SKM-1 (cell line): ENCODE measurements at regions not wholly inside any gene's neighbourhood (a gene's known extent, or its start where the extent isn't known, plus 50 kb on each side); places are given as distances from the start of the nearest gene placed in this dataset.
A peak's percentile ranks its signal among the peaks of the same experiment; 100 is the strongest.

Experiments used
- DNase-seq: peaks from one replicate; lab custom pipeline; 2025; ENCODE audit not compliant: unreplicated experiment; lab: John Stamatoyannopoulos, UW

DNA sequence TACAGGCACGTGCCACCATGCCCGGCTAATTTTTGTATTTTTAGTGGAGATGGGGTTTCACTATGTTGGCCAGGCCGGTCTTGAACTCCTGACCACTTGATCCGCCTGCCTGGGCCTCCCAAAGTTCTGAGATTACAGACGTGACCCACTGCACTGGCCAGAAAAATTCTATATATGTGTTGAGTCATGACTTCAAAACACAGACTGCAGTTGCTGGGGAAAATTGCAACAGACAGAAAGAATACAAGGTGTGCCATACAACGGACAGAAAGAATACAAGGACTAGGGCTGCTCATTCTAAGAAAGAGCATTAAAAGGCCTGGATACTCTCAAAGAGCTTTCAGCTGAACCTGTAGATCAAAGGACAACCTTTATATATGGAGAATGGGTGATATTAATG is 109.6 kb upstream of the ACSL4 start:
- no peak for DNase-seq

DNA sequence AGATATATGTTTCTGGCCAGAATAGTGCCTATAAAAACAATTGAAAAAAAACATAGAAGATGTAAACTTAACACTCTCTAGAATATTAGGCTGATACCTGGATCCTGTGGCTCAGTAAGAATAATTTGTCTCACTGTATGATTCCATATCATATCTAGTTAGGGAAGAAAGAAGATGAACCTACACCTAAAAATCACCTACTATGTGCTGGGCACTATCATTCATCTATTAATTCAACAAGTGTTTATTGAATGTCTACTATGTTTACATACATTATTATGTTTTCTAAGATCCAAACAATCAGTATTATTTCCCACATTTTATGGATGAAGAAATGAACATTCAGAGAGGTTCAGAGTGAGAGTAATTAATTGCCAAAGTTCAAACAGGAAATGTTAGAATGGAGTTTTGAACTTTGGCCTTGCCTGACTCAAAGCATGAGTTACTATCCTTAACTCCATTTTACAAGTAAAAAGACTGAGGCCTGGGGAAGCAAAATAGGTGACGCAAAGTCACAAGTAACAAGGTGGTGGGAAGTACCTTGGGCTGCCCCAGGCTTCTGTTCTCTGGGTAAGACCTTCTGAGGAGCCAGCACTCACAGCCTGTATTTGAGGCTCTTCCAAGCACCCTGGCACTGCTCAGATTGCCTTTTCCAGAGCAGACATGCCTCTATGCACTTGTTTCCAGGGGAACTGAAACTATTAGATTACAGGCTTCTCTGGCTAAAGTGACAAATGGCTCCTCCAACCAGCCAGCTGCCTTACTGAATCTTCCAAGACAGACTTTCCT is 111.1 kb upstream of the ACSL4 start:
- no peak for DNase-seq

DNA sequence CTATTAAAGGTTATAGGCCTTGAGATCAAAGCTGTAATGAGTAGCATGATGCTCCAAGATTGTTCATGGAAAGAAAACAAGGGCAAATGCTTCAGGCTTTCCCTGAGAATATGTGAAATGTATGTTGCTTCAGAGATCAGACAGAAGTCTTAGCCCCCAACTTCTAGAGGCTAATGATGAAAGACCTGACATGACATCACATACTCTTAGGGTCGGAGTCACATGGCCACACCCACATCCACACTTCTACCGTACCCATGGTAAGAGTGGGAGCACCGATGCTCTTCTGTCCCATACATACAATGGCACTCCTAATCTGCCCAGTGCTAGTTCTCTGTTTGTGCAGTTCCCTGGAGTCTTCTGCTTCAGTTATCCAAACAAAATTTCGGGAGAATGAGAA is 111.9 kb upstream of the ACSL4 start:
- DNase-seq: no peak

DNA sequence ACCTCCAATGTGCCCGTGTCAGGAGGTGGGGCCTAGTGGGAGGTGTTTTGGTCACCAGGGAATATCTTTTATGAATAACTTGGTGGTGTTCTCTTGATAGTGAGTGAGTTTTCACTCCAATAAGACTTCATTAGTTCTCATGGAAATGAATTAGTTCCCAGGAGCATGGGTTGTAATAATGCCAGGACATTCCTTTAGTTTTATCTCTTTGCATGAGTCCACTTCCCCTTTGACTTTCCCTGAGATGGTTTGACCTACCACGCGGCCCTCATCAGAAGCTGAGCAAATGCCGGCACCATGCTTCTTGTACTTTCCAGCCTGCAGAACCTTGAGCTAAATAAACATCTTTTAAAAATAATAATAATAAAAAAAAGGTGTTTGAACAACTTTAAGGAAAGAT is 112.9 kb upstream of the ACSL4 start:
- DNase-seq: no peak

DNA sequence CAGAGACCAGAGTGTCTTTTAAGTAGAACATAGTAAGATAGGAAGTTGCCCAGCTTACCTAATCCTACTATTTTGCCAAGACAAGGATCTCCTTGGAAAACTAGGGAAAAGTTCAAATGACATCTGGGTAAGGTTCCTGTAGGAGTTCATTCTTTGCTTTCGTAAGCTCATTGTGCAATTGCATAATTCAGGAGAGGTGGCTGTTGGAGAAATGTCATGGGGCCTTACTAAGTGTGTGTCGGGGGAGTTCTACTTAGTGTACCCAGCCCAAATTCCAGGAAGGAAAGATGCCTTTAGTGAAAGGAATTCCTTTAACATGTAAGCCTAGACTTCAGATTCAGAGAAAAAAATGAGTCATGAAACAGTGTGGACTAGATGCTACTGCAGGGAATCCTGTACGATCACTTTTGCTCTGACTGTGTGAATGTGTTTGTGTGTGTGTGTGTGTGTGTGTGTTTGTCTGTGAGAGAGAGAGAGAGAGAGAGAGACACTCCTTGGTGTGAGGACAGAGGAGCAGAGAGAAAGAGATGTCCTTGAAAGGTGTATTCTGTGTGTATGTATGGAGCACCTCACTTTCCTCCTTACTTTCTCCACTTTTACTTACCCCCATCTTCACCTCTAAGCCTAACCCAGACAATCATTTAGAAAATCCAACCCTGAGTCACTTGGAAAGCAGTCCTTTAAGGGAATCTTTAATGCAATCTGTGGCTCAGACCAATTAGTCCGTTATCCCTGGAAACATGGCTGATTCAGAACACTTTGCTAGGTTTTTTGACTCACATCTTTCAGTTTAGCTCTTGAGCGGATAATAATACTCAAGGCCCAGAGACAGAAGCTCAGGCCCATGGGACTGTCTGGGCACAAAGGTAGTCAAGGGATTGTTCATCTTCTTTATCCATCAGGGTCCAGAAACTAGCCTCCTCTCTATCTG is 114.5 kb upstream of the ACSL4 start:
- DNase-seq: no peak

DNA sequence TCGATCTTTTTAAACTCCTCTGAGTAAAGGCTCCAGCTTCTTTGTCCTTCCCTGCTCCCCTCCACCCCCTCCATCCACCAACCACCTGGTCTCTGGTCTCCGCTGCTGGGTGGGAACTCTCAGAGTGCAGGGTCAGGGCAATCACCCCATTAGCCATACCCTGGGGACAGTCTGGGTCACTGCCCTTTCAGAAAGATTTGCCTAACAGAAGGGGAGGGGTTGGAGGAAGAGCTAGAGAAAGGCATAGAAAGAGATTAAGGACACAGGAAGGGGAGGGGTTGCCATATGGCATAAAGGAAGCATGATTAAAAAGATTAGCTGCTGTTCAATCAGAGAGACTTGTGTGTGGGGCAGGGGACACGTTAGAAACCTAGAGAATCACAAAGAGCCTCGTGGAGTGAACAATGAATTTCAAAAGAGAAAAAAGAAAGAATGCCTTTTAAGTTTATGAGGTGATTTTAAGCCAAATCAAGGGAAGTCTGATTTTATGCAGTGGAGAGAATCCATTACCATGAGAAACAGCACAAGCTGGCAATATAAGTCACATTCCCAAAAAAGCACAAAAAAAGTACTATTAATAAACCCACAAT is 115.5 kb upstream of the ACSL4 start:
- no peak for DNase-seq

DNA sequence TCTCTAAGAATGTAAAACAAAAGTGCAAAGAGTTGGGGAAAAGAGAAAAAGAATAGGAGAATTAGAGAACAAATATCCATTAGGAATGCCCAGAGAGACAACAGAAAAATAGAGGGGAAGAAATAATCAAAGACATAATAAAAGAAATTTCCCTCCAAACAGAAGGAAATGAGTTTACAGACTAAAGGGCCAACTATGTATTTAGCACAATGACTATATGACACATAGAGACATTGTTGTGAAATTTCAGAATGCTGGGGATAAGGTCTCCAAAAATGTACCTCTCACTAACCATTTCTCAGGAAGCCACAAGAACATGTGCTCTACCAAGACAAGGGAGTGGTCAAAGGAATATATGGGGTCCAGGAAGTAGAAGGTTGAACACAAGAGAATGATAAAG is 121.0 kb upstream of the ACSL4 start:
- DNase-seq: no peak

DNA sequence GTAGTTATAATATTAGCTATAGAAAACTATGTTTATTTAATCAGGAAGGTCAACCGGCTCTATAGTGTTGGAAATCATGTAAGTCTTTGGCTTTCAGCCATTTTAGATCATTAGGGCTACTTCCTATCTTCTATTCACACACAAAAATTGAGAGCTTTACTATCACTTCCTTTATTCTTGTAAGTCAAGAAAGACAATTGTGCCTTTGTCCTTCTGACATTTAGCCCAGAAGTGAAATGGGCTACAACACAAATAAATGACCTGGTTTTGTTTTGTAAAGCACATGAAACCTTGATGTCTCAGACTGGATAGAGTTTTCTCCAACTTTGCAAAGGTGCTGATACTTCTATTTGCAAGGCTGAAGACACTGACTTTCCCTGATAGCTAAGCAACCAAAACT is 122.4 kb upstream of the ACSL4 start:
- no peak for DNase-seq

DNA sequence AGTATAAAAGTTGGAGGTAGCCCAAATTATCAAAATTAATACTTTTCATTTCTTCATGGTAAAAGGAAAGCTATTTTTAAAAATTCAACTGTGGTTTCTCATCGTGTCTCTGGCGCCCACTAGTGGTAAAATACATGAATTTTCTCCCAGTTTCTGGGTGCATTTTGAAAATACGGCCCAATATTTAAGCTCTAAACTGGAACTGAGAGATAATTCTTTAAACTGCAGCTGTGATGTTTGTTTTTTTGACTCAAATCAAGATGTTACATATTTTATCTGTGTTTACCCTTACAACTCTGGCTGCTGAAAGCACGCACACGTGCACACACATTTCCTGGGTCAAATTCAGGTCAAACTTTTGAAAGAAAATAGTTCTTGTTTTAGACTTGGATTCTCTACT is 123.9 kb upstream of the ACSL4 start:
- DNase-seq: peak; percentile 13

DNA sequence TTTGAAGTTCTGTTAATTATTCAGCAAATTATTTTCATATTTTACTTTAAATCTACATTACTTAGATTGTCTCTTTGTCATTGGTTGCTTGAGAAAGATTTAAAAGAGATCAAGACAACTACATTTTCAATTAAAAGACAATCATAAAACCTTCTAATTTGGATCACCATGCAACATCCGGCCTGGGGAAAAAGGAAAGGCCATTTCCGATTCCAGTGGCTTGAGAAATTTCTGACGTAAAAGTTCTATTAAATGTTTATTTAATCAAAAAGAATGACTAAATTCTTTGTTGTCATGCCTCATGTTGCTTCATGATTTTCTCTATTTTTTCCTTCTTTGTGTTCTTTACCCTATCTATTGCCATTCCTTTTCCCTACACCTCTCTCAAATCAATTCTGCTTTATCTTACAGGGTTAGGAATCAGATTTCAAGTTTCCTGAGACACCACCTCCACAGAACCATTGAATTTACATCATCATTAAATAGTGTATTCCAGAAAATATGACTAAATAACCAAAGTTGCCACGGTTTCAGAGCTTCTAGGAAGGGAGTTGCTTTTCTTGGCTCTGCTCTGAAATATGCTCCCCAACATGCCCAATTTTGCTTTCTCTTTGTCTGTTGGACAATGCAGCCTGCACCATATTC is 124.6 kb upstream of the ACSL4 start:
- DNase-seq: no peak

DNA sequence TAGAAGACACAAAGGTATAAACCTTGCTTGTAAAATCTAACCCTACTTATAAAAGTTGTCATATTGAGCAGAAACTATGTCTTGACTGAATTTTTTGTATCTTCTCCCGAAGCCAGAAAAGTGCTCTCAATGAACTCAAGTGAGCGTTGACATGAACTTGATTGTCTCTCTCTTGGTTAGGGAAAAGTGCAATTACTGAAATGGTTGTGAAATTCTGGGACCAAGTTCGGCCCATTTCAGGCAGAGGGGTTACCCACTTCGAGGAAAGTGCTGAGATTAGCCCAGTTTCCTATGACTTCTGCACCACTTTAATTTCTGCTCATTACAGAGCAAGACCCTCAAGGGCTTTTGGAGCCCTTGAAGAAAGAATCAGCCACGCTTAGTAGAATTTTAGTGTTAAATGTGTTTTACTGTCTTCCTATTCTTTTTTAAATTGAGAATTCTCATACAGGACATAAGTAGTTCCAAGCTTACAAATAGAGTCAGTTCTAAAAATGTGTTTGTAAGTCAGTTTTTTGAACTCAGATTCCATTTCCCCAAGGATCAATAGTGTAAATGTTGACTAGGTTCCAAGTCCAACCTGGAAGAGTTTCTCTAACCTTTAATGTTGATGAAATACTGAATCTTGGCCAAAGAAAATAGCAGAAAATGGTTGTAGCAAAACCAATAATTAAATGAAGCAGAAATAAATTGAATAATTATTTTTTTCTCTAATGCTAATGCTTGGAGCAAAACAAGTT is 125.7 kb upstream of the ACSL4 start:
- no peak for DNase-seq

DNA sequence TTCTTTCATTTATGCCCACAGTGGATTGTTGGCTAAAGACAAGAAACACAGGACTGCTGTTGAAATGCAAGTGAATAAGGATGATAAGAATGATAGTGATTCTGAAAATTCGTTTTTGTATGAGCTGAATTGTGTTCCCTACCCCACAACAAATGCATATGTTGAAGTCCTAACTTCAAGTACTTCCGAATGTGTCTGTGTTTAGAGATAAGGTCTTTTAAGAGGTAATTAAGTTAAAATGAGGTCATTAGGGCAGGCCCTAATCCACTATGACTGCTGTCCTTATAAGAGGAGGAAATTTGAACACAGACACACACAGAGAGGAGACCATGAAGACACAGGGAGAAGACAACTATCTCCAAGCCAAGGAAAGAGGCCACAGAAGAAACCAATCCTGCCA is 126.6 kb upstream of the ACSL4 start:
- DNase-seq: no peak

DNA sequence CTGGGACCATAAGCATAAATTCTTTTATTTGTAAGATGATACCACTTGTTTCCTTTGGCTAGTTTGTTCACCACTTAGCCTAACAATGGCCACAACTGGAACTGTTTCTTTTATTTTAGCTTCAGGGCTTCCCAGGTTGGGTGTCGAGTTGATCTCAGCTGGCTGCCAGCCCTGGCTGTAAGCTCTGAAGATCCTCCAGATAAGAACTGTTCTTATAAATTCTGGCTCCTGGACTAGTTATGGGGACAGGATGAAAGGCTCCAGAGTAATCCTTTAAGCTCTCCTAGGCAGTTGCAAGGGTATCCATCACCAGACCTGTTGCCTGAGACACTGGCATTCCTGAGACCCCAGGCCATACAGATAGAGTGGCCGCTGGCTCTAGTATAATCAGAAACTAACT is 129.4 kb upstream of the ACSL4 start:
- DNase-seq: no peak

DNA sequence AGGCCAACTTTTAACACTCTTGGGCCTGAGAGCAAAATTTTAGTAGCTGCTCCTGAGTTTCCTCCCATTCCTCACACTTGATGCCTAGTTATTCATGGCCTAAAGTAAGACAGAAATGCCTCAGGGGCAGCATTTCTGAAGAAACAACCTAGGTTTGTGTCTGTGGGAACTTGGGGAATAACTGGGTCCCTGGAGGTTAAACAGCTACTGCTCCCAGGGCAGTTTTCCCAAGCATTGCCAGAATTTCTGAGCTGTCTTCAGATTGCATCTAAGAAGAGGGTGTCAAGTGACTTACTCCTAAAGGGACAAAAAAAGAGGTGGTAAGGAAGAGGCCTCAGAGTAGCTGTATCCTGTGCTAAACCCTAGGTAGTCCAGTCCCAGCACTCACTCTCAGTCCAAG is 130.8 kb upstream of the ACSL4 start:
- DNase-seq: no peak

DNA sequence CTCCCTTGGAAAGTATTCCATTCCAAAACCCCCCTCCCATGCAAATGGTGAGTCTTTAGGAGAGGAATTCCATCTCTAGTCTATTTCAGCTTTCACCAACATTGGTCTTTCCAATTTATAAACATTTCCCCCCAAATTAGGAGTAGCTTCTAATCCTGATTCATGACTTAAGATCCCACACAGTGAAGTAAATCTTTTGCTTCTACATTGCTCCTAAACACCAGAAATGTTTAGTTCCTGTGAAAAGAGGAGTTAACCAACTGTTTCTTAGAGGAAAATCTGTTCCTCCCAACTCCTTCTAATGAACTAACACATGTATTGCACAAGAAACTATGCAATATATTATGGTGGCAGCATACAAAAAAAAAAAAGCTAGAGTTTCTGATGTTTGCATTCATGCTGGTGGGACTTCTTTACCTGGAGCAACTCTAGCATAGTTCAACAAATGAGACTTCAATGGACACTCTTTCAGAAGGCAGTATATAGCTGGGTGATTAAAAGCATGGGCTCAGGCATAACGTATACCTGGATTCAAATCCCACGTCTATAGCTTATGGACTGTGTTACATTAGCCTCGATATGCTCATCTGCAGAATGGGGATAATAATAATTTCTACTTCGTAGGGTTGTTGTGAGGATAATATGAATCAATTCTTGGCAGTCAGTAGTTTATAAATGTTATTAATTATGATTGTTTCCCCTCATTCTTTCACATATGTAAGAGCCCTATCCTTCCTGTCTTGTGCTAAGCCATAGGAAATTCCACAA is 131.6 kb upstream of the TMEM164 start:
- DNase-seq: no peak

DNA sequence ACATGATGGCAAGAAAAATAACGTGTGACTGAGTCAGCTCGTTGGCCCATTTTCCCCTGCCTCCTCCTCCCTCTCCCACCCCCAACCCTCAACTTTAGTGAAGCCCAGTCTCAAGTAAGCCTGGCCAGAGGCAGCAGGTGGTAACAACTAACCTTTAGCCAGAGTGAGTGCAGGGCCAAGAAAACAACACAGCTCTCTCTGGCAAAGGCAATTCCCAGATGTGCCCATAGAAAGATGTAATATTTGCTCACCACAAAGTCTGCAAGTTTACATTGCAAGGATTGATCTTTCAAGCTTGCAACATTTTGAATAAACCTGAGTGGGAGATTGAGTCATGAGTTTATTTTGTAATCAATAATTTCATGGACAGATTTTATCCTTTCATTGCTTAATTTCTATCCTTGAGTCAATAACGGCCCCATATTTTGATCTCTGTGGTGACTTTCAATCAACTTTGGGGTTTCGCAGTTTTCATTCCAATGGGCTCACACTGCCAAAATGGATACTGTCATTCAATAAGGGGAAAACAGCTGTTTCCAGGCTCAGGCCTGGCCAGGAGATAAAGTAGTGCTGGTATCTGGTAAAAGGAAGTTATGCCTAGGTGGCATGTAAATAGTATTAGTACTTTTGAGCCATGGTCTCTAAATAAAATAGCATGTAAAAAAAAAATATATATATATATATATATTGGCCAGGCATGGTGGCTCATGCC is 130.7 kb upstream of the TMEM164 start:
- DNase-seq: no peak

DNA sequence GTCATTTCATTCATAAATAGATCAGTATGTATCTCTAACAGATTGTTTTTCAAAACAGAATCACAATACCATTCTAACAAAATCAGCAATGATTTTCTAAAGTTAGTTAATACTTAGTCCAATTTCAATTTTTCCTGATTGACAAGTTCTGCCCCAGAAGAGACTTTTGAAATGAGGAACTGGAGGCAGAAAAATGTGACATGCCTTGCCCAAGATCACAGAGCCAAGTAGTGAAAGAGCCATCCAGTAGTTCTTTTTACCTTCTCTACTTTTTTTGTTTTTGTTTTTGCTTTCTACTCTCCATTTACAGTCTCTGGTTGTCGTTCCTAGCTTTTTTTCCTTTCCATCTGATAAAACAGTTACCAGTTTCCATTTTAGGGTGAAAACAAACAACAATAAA is 129.3 kb upstream of the TMEM164 start:
- no peak for DNase-seq

DNA sequence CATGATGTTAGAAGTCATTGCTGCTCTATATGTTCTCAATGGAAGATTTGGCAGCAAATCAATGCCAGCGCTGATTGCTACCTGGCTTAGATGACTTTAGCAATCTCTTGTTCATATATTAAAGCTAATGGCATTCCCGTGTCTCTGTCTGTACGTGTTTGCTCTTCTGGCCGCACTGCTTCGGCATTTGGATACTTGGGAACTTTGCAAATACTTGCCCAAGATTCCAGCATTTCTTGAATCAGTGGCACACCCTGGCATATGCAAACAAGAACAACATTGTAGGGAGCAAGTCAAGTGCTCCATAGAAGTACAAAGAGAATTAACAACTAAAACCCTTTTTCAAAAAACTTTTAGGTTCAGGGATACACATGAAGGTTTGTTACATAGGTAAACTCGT is 128.9 kb upstream of the TMEM164 start:
- DNase-seq: no peak

DNA sequence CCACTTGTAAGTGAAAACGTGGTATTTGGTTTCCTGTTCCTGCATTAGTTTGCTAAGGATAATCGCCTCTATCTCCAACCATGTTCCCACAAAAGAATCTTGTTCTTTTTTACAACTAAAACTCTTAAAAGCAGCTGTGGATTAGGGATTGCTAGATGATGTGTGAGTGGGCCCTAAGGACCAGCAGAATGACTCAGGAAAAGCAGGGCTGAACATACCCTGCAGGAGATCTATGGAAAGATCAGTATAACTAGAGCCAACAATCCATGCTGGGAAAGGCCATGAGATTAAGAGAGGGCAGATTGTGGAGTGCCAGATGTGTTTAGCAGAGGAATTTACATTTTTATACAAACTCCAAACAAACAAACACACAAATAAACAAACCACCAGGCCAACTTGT is 128.4 kb upstream of the TMEM164 start:
- no peak for DNase-seq
